Keratinocyte (primary cell): ENCODE measurements at regions not wholly inside any gene's neighbourhood (a gene's known extent, or its start where the extent isn't known, plus 50 kb on each side); places are given as distances from the start of the nearest gene placed in this dataset.

ENCODE experiments used
- DNase-seq: peaks from one replicate; pipeline ENCODE4 v3.0.0-alpha.2; 2011; ENCODE audit warnings: low read depth, missing footprints, low spot score
- FAIRE-seq: peaks from 2 replicates; lab custom pipeline; 2011; peaks lifted over from hg19 to GRCh38; lab: Jason Lieb, UNC
- H2AFZ ChIP-seq: 2 replicates; pipeline ENCODE4 v1.6.0; 2012; ENCODE audit warnings: low read length, control low read depth, inconsistent platforms; ENCODE audit not compliant: control insufficient read depth
- H3K27ac ChIP-seq: 2 replicates; pipeline ENCODE4 v1.5.1; 2011; ENCODE audit warnings: low read length; ENCODE audit not compliant: control insufficient read depth, insufficient read depth
- H3K27me3 ChIP-seq: 3 replicates; pipeline ENCODE4 v1.6.0; 2011; ENCODE audit warnings: low read length; ENCODE audit not compliant: control insufficient read depth, insufficient read depth; ENCODE audit errors: extremely low read depth
- H3K36me3 ChIP-seq, 2 experiments: 2 replicates in 1 of 2; 3 replicates in 1 of 2; pipeline ENCODE4 v1.5.1; 2011; ENCODE audit warnings: low read length in 2 of 2, mild to moderate bottlenecking in 1 of 2; ENCODE audit not compliant: control insufficient read depth in 2 of 2, insufficient read depth in 2 of 2; ENCODE audit errors: extremely low read depth in 1 of 2
- H3K4me1 ChIP-seq: 3 replicates; pipeline ENCODE4 v1.5.1; 2011; ENCODE audit warnings: low read length; ENCODE audit not compliant: control insufficient read depth, insufficient read depth; ENCODE audit errors: extremely low read depth
- H3K4me2 ChIP-seq: 3 replicates; pipeline ENCODE4 v1.6.0; 2011; ENCODE audit warnings: low read depth, low read length; ENCODE audit not compliant: control insufficient read depth, insufficient read depth; ENCODE audit errors: extremely low read depth
- H3K4me3 ChIP-seq, 3 experiments: fragments of 200-600 bp in 1 of 3; sonication (generic) in 1 of 3; 2 replicates in 2 of 3; 3 replicates in 1 of 3; pipeline ENCODE4 v1.5.1; 2011 to 2016; ENCODE audit warnings: low read length in 3 of 3, mild to moderate bottlenecking in 3 of 3, control low read depth in 2 of 3, inconsistent platforms in 1 of 3, low read depth in 1 of 3, mixed read lengths in 1 of 3, mixed run types in 1 of 3, moderate library complexity in 1 of 3; ENCODE audit not compliant: control insufficient read depth in 2 of 3, insufficient read depth in 2 of 3; ENCODE audit errors: extremely low read depth in 1 of 3
- H3K79me2 ChIP-seq: 2 replicates; pipeline ENCODE4 v1.6.0; 2012; ENCODE audit warnings: low read length; ENCODE audit not compliant: control insufficient read depth, insufficient read depth
- H3K9ac ChIP-seq: 3 replicates; pipeline ENCODE4 v1.6.0; 2011; ENCODE audit warnings: low read length; ENCODE audit not compliant: control insufficient read depth, insufficient read depth; ENCODE audit errors: extremely low read depth
- H3K9me1 ChIP-seq: 3 replicates; pipeline ENCODE4 v1.6.0; 2011; ENCODE audit warnings: low read length; ENCODE audit not compliant: control insufficient read depth, insufficient read depth; ENCODE audit errors: extremely low read depth
- H3K9me3 ChIP-seq: 2 replicates; pipeline ENCODE4 v1.5.1; 2012; ENCODE audit warnings: low read depth, low read length; ENCODE audit not compliant: control insufficient read depth
- H4K20me1 ChIP-seq: 3 replicates; pipeline ENCODE4 v1.6.0; 2011; ENCODE audit warnings: low read length; ENCODE audit not compliant: control insufficient read depth, insufficient read depth; ENCODE audit errors: extremely low read depth
- EZH2 ChIP-seq: IDR thresholded peaks from one replicate; pipeline ENCODE4 v1.6.1; 2012; ENCODE audit warnings: inconsistent platforms, mild to moderate bottlenecking, low read length, moderate library complexity
- dilution Hi-C: fragments of 300-500 bp; cut with MboI; formaldehyde crosslinking; loops from one replicate; pipeline ENCODE4 v1.7.0; 2020; ENCODE audit warnings: low sequenced_read_pairs; ENCODE audit not compliant: extremely low pct_ligation_motif_present
- TF ChIP-seq, protein P1 (sequence below), 3 experiments: IDR thresholded peaks in 1 of 3; conservative IDR thresholded peaks in 1 of 3; optimal IDR thresholded peaks in 1 of 3; 2 replicates in 2 of 3; 3 replicates in 1 of 3; pipeline versions ENCODE3 to v1.5.1; 2011; ENCODE audit warnings: low read length in 3 of 3, mild to moderate bottlenecking in 3 of 3, moderate library complexity in 2 of 3, control low read depth in 1 of 3, inconsistent platforms in 1 of 3; ENCODE audit not compliant: insufficient read depth in 2 of 3; ENCODE audit errors: extremely low read depth in 1 of 3

DNA sequence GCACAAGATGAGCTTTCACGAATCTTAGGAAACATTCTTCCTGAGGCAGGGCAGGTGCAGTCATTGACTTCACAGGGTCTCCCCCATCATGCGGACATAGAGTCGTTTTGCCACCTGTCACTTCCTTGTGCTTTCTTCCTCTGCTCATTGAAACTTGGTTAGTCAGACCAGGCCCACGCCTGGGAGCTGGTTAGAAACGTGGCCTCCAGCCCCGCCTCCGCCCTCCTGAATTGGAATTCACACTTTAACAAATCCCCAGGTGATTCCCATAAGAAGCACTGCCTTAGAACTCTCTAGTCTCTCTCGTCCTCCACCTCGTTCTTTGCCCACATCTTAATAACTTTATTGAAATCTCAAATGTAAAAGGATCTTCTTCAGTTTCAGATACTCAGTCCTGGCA lies 265.5 kb upstream of the FZD8 start:
- Histone ChIP-seq H3K4me3 (no peak overlapping the region), H4K20me1 (no peaks in the 10 kb centered on the region), H3K27me3 (no peaks in the 10 kb centered on the region), H3K79me2 (no peaks in the 10 kb centered on the region), H3K4me2 (no peak overlapping the region), H3K9me3 (no peaks in the 10 kb centered on the region), H2AFZ (no peak overlapping the region), H3K4me1 (peaks cover 37% of the 10 kb centered on the region), H3K27ac (no peak overlapping the region), H3K9me1 (no peaks in the 10 kb centered on the region), H3K9ac (no peak overlapping the region), H3K36me3 (no peaks in the 10 kb centered on the region)
- no peak for TF ChIP-seq EZH2
- TF ChIP-seq, protein P1, sequence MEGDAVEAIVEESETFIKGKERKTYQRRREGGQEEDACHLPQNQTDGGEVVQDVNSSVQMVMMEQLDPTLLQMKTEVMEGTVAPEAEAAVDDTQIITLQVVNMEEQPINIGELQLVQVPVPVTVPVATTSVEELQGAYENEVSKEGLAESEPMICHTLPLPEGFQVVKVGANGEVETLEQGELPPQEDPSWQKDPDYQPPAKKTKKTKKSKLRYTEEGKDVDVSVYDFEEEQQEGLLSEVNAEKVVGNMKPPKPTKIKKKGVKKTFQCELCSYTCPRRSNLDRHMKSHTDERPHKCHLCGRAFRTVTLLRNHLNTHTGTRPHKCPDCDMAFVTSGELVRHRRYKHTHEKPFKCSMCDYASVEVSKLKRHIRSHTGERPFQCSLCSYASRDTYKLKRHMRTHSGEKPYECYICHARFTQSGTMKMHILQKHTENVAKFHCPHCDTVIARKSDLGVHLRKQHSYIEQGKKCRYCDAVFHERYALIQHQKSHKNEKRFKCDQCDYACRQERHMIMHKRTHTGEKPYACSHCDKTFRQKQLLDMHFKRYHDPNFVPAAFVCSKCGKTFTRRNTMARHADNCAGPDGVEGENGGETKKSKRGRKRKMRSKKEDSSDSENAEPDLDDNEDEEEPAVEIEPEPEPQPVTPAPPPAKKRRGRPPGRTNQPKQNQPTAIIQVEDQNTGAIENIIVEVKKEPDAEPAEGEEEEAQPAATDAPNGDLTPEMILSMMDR (optimal IDR thresholded peaks at IDR 0.05 in 1 of 3, IDR thresholded peaks at IDR 0.05 in 1 of 3, conservative IDR thresholded peaks at IDR 0.05 in 1 of 3; ENCODE audit: extremely low read depth in 1 of 3, insufficient read depth in 2 of 3, low read length in 3 of 3), result no peak
- FAIRE-seq (no peak), DNase-seq (no peak)
- dilution Hi-C loops, result no loop called here

DNA sequence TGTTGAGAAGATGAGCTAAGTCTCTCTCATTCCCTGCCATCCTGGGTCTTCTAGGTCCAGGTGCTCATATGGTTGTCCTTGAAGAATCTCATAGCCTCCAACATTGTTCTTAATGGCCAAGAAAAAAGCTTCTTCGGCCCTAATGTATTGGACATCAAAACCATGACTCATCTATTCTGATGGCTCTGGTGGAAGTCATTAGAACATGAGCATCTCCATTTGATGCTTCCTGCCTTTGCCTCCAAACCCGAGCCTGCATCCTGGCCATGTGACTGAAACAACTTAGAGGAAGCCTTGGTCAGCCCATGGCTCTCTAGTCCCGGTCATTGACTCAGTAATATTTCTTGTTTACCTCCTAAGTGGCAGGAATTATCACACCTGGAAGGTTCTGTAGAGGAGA lies 264.1 kb upstream of the FZD8 start:
- no peak overlapping the region for H2AFZ ChIP-seq
- H3K79me2 ChIP-seq, result no peaks in the 10 kb centered on the region
- no peak overlapping the region for H3K4me2 ChIP-seq
- dilution Hi-C loops, result no loop called here
- H3K9me3 ChIP-seq, result no peaks in the 10 kb centered on the region
- no peaks in the 10 kb centered on the region for H3K27me3 ChIP-seq
- TF ChIP-seq, protein P1 (optimal IDR thresholded peaks at IDR 0.05 in 1 of 3, IDR thresholded peaks at IDR 0.05 in 1 of 3, conservative IDR thresholded peaks at IDR 0.05 in 1 of 3; ENCODE audit: extremely low read depth in 1 of 3, insufficient read depth in 2 of 3, low read length in 3 of 3), result no peak
- TF ChIP-seq EZH2, result no peak
- H3K4me1 ChIP-seq, result peaks cover 25% of the 10 kb centered on the region
- H3K27ac ChIP-seq, result no peak overlapping the region
- H3K9me1 ChIP-seq, result no peaks in the 10 kb centered on the region
- DNase-seq, result no peak
- no peaks in the 10 kb centered on the region for H3K36me3 ChIP-seq
- FAIRE-seq, result no peak
- no peaks in the 10 kb centered on the region for H4K20me1 ChIP-seq
- H3K9ac ChIP-seq, result no peak overlapping the region
- no peak overlapping the region for H3K4me3 ChIP-seq
